A204.1 (cell line): ENCODE measurements at regions not wholly inside any gene's neighbourhood (a gene's known extent, or its start where the extent isn't known, plus 50 kb on each side); places are given as distances from the start of the nearest gene placed in this dataset.

Experiments used
- FAIRE-seq: peaks from 2 replicates; lab custom pipeline; 2012; peaks lifted over from hg19 to GRCh38; lab: Jason Lieb, UNC

- no peak for FAIRE-seq
Measured at GRCh38 chr1:232682248-232682647, 52.3 kb upstream of the SIPA1L2 start.

DNA sequence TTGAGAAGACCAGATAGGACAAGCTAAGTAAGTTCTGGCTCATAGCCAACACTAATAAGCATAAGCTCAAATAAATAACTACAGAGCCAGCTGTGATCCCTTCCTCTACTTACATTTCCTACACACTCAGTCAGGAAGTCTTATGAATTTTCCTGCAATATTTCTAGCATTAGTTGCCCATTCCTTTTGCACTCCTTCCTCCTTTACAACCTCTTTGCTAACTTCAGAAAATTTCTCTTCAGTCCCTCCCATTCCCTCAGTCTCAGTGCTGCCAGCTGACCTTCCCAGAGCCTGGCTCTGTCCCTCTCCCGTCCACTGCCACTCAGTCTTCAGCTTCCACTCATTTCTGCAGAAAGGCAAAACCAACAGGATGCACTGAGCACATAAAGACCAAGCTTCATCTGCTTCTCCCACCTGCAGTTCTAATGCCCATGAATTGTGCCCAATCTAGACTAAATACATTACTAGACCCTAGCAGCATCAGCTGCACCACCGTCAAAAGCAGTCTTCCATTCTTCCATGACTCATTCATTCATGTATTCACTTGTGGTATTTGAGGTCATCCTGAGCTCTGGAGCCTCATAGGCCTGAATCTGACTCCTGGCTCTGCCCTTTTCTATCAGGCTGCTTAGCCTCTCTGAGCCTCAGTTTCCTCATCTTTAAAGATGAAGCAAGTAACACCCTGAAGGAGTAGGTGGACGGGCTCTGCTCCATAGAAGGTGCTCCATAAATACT lies 54.6 kb upstream of the SIPA1L2 start:
- no peak for FAIRE-seq

GRCh38 chr1:232686346-232686745 lies 56.4 kb upstream of the SIPA1L2 start:
- FAIRE-seq, result no peak

DNA sequence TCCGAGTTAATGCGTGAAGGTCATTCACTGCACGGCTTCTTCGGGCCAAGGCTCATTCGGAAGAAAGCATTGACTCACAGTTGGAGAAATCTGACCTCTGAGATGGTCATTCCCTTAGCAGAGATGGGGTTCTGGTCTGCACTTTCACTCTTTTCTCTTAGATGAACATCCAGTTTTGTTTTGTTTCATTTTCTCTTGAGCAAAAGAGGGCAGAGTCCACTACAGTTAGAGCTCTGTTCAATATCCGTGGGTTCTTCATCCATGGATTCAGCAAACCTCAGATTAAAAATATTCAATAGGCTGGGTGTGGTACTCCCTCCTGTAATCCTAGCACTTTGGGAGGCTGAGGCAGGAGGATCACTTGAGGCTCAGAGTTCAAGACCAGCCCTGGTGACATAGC lies 57.4 kb upstream of the SIPA1L2 start:
- FAIRE-seq, result no peak

DNA sequence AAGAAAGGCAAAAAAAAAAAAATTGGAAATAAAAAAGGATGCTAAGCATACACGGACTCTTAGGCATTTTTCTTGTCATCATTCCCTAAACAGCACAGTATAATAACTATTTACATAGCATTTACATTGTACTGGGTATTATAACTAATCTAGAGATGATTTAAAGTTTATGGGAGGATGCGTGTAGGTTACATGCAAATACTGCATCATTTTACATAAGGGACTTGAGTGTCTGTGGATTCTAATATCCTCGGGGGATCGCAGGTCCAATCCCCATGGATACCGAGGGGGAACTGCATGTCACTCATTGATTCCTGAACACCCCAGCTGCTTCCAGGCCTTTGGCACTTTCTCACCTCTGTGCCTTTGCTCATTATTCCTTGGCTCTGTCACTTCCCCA lies 57.8 kb upstream of the SIPA1L2 start:
- FAIRE-seq, result no peak

- FAIRE-seq, result no peak
Measured at GRCh38 chr1:232688398-232688797, 58.5 kb upstream of the SIPA1L2 start.

GRCh38 chr1:232689711-232690110 lies 59.8 kb upstream of the SIPA1L2 start:
- no peak for FAIRE-seq

- no peak for FAIRE-seq
Measured at GRCh38 chr1:232690285-232690935, 60.5 kb upstream of the SIPA1L2 start.

DNA sequence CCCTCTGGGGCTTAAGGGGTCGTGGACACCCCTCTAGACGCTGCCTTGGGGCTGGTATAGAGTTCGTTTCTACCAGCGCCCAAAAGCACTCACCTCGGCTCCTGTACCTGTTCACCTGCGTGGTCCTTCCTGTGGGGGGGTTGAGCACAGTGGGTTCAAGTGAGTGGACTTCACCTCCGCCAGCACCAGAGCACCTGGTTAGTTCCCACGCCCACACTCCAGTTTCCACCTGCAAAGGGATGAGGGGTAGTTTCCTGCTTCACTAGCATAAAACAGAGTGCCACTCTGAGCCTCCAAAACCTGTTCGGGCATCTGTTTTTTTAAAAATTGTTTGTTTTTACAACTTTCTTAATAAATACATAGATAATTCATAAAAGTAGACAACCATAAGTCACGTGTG lies 64.5 kb upstream of the SIPA1L2 start:
- FAIRE-seq, result no peak

DNA sequence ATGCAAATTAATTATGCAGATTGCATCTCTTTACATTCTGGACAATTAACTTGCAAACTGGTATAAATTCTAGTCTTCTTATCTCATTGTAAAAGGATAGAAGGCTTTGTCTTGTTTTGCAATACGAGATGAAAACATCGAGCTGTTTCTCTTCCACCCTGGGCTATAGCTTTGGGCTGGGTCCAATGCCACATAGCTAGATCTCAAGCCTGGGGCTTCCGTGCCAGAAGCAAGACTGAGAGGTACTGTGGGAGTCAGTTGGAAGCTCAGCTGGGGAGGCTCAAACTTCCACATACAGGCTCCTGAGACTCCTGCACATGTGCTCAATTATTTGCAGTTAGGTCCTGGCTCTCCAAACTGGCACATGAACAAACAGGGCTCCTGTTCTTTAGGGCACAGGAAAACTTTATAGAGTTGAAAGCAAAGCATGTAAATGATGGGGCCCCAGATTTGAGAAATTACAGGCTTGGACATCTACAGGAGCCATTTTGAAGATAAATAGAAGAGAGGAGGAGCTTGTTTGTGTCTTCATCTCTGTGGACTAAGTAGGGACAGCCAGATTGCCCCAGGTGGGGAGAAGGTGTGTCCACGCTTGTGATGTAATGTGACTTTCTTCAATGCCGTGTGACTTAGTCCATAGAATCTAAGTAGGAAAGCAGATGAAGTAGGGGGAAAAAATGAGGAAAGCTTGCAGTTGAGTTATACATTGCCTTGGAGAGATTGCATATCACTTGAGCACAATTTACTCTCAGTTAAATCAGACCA lies 65.9 kb upstream of the SIPA1L2 start:
- no peak for FAIRE-seq

DNA sequence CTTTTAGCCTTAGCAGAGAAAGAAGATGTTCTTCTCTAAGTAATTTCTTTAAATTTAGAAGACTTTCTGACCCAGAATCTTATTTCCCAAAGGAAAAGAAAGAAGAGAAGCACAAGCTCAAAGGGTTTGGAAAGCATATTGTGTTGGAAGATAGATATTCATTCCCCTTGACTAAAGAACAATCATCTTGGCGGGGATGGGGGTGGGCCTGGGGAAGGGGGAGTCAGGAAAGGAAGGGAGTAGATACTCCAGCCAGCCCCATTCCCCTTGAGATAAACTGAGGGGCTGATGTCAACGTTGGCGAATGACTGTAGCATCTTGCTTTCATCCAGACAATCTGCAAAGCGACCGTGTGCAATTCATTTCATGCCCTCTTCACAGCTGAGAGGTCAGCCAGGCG lies 66.5 kb upstream of the SIPA1L2 start:
- FAIRE-seq, result no peak

- FAIRE-seq, result no peak
Measured at GRCh38 chr1:232697187-232697822, 67.4 kb upstream of the SIPA1L2 start.

DNA sequence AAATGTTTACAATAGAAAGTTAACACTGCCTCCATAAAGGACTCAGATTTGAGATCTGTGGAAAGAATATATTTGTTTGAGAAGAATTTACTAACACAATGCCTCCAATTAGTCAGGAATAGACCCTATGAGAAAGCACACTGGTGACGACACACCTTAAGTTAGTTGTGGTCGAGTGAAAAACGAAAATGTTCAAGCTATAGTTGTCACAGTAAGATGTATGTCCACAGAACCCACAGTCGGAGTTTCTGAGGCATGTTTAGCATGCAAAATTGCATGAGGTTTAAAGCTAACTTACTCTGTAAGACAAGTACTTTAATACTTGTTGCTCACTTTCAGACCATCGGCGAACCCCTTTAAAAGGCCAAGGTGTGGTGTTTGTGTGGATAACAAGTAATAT lies 69.9 kb upstream of the SIPA1L2 start:
- no peak for FAIRE-seq

- FAIRE-seq, result no peak
Measured at GRCh38 chr1:232702911-232703310, 73.0 kb upstream of the SIPA1L2 start.

GRCh38 chr1:232704256-232704655 lies 74.3 kb upstream of the SIPA1L2 start:
- FAIRE-seq, result no peak

GRCh38 chr1:232704694-232705680 lies 75.1 kb upstream of the SIPA1L2 start:
- no peak for FAIRE-seq

DNA sequence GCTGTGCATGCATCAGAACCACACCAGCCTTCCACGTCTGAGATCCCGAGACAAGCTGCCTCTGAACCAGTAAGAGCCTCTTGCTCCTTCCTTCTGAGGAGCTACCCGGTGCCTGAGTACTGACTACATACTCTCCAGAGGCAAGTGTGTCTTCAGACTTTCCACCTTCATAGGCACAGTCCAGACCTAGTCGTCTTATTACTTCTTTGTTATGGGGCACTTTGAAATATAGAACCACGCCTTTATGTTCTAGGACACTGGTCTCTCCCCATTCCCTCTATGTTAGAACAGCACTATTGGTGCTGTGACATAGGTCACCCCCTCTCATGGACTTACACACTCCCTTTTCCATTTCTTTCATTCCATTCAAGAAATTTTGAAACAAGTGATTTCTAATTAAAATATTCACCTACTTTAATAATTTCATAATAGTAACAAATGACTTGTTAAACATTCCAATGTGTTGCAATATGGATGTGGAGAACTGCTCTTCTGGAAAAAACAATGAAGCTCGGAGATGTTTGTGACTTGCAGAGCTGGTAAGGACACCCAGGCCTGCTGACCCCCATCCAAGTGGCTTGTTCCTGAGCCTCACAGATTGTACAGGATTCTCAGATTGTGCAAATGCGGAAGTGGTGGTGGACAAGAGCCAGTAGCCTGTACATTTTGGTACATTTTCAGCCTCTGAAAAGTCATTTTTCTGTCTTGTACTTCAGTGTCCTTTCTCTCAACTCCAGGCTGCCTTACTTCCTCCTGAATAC lies 76.1 kb upstream of the SIPA1L2 start:
- FAIRE-seq, result no peak

- FAIRE-seq, result no peak
Measured at GRCh38 chr1:232707142-232707541, 77.2 kb upstream of the SIPA1L2 start.

- FAIRE-seq, result no peak
Measured at GRCh38 chr1:232709386-232709785, 79.5 kb upstream of the SIPA1L2 start.

GRCh38 chr1:232711996-232712395 lies 82.1 kb upstream of the SIPA1L2 start:
- FAIRE-seq, result no peak

- FAIRE-seq, result no peak
Measured at GRCh38 chr1:232713785-232714184, 83.9 kb upstream of the SIPA1L2 start.
